Muscle of arm (tissue), 1 donor: ENCODE measurements at regions not wholly inside any gene's neighbourhood (a gene's known extent, or its start where the extent isn't known, plus 50 kb on each side); places are given as distances from the start of the nearest gene placed in this dataset.
"Not testable (repeated sequence)": the region's sequence is repeated elsewhere in the genome, so short reads cannot be mapped to it uniquely, and the experiment has no call there.

Experiments used
- DNase-seq: peaks from one replicate; pipeline ENCODE4 v3.0.0-alpha.2; 2013

DNA sequence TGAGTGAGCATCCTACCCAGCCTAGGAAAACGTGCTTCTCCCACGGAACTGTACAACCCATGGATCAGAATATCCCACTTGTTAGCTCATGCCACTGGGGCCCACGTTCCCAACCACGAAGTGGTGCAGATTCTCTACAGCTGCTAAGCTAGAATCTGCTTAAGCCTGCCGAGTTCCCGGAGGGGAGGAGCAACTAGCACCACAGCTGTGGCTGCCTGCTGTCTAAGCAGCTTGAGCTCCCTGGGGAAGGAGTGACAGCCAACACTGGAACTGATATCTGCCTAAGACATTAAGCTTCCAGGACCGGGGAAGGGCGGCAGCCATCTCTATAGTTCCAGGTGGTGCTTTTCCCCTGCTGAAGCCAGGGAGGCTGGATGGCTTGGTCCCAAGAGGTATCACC lies 334.7 kb upstream of the CHRM2 start:
- DNase-seq = no peak

DNA sequence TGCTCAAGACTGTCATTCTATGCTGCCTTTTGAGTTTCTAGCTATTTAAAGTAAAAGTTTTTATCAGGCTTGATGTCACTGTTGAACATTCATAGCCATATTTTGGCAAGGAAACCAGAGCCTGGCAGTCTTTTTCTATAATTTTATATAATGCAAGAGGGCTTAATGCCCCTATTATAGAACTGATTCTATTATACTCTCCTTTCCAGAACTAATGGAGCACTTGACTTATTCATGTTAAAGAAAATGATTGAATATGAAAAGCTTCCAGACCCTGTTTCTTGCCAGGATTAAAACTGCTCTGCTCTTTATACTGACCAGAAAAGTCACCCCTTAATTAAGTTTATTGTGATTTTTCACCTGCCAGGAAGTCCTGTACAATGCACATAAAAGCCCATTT lies 337.6 kb upstream of the CHRM2 start:
- DNase-seq = no peak

DNA sequence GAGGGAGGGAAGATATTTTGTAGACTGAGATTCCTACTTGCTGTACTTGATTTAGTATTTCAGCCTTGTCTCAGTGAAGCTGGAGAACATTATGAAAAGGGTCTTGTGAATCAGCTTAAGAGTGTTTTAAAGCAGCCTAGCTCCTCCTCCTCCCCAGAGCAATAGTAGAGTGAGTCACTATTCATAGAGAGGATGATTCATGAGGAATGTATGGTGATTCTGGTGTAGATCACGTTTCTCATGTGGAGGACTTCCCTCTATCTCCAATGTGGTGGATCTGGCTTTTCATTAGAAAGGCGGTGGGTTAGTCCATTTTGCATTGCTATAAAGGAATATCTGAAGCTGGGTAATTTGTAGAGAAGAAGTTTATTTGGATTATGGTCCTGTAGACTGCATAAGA lies 340.1 kb upstream of the CHRM2 start:
- DNase-seq = no peak

DNA sequence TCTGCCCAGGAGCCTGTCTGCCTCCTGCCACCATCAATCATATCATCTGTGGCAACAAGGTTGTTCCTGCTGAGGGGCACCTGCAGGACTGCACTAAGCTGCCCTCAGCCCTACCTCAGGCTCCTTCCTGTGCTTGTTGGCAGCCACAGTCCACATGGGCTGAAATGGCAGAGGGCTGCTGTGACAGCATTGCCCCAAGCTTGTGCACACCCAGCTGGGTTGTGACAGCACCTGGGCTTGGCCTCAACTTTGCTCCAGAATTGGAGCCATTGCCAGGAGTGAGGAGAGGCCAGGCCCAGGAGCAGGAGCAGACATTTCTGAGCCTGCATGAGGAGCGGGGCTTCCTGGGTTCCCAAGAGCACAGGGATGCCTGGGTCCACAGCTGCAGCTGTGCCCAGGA lies 340.9 kb upstream of the CHRM2 start:
- DNase-seq = no peak

DNA sequence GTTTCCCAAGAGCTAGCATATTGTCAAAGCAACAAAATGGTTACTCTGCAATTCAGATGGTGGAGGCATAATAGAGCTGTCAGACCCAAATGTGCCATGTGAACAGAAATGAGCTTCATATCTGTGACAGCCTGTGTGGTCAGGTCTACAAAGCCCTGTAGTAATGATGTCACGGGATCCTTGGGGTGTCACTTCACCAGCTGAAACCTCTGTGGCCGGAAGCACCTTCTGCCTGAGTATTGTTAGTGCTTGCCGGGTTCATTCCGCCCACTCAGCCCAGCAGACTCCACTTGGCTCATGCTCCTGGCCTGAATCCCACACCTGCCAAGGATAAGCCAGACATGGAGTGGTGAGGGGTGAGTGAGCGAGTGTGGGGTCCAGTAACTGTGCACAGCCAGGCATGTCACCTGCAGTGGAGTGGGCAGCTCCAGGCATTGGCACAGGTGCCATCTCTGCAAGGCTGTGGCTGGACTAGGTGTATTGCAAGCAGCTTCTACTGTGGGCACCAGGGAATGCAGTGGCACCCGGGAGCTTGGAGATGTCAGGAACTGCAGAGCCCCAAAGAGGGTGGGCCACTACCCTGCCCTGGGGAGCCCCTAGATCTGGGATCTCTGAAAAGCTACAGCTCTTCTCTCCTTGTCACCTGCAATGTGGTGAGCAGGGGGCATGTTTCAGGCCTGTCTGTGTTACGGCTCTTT lies 341.9 kb upstream of the CHRM2 start:
- no peak for DNase-seq

DNA sequence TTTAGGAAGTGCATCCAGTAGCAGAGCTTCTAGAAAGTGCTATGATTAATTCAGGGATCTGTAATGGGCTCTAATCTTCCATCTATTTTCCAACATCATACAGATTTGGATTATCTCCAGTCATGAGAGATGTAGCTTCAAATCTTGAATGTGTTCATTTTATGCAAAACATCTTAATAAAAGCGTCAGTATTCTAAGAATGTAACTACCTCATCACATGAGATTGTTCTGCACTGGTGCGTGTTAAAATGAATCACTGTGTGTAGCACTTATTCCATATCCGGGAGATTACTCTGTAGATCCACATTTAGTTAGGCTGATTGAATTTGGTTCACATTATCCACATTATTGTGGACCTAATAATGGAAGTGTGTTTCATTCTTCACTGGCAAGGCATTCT lies 344.9 kb upstream of the CHRM2 start:
- no peak for DNase-seq

DNA sequence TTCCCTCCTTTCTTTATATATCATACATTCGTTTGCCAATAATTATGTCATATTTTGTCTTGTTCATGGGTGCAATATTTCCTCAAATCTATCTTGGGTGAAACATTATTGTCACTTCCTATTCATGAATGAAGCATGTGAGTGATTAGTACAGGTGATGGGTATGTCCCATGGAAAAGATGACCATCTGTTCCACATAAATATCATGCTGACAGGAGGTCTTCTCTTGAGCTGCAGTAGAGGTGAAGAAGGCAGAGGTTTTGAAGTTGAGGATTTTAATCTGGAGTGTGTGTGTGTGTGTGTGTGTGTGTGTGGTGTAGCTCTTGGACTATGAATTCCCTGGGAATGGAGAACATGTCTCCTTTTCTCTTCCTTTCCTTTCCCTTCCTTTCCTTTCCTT lies 350.5 kb upstream of the CHRM2 start:
- no peak for DNase-seq

DNA sequence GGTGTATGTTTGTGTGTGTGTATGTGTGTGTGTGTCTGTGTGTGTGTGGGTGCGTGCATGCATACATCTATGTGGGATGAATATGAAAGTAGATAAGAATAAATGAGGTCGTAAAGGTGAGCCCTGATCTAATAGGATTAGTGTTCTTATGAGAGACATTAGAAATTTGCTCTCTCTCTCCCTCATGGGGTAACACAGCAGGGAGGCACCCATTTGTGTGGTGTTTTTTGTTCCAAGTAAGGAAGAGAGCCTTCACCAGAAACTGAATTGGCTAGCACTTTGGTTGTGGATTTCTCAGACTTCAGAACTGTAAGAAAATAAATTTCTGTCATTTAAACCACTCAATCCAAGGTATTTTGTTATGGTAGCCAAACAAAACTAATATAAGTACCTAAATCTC lies 353.7 kb upstream of the CHRM2 start:
- no peak for DNase-seq

DNA sequence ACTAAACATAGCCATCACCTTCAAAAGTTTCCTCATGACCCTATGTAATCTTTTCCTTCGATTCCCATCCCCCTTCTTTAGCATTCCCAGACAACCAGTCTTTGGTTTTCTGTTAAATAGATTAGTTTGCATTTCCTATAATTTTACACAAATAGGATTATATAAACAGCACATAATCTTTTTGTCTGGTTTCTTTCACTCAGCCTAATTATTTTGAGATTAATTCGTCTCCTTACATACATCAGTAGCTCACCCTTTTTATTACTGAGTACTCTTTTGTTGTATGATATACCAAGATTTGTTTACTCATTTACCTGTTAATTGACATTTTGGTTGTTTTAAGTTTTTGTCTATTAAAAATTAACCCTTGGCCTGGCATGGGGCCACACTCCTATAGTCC lies 354.7 kb upstream of the CHRM2 start:
- DNase-seq = no peak

DNA sequence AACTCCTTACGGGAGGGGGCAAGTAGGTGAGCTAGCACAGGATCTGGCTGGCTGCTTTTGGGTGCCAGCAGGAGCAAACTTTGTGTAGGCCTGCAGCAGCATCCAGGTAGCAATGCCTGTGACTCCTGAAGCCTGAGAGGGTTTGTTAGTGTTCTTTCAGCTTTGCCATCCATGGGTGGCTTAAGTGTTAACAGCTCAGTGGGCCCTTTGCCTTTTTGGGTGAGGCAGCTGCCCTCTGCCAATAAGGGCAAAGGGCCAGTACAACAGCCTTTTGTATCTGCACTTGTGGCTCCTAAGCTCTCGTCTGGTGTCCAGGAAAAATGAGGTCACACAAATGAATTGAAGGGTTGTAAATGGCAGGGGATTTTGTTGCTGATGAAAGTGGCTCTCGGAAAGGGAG lies 359.0 kb upstream of the CHRM2 start:
- DNase-seq = no peak

DNA sequence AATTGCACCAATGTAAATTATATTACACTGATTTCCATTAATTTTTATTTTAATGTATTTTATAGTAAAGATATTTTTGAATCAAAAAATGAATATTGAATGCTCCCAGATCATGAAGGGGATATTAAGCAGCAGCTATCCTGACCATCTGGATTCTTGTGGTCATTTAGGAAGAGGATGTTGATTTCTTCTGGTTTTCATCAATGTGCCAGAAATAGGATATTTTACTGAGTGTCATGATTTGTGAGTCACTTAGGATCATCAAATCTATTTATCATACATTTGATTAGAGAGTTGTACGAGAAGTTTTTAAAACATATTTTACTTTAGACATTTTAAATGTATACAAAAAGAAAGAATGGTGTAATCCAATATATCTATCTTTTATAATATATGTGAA lies 366.3 kb upstream of the CHRM2 start:
- DNase-seq = no peak

DNA sequence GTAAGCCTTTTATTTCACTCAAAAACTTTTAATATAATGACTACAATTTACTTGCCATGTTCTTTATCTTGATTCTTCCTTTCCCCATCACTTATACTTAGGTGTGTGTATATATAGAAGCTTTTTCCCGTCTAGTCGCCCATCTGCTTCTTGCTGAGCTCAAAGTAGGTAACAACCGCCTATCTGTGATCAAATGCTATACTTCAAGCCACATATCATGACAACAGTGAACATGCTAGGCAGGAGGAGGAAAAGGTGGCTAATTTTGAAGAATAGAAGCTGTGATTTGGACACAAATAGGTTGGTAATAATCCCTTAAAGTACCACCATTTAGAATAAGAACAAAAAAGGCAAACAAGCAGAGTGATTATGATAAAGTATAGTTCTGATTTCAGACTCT lies 367.3 kb upstream of the CHRM2 start:
- DNase-seq = no peak

DNA sequence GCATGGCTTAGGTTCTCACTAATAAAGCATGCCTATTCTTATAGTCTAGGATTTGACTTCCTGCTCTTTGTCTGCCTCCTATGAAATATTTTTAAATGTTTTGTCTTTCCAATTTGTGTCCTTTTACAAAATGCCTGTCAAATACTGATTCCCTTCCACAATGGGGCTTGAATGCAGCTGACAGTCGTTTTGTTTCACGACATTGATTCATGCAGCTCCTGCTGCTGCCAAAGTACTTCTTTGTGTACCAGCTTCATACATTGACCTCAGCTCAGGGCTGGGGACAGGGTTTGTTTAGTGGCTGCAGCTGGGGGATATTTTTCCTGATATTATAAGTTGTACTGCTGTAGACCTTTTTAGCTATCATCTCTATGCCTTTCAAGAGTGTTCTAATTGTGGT lies 371.9 kb upstream of the CHRM2 start:
- no peak for DNase-seq

DNA sequence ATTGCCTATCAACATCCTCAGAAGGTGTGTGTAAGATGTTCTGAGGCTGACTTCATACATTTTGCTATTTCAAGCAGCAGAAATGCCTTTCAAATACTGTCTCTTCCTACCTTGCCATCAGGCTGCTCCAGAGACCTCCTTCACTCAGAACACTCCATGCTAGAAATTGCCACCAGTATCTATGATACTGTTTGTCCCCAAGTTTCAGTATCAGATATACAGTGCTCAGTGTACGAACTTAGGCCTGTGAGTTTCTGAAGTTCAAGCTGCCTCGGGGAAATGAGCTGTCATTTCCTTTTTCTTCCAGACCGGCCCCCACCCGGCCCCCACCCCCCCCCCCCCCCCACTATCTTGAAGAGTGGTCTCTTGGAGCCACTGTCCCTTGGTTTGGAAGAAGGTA lies 373.4 kb upstream of the CHRM2 start:
- no peak for DNase-seq

DNA sequence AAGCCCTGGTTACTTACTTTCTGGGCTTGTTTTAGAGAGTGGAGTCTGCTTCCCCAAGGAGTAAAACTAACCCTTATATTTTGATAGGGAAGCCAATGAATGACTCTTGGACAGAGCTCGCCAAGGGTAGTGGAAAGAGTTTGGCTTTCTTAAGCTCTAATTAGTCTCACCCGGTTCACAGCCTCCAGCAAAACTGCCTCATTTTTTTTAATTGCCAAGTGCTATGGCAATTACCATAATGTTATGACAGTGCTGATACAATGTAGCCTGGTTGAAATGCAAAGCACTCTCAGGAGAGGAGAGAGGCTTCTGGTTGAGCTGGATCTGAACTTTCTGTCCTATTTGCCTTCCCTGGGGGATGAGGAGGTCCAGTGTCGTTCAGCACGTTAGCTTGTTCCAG lies 376.1 kb upstream of the CHRM2 start:
- no peak for DNase-seq

DNA sequence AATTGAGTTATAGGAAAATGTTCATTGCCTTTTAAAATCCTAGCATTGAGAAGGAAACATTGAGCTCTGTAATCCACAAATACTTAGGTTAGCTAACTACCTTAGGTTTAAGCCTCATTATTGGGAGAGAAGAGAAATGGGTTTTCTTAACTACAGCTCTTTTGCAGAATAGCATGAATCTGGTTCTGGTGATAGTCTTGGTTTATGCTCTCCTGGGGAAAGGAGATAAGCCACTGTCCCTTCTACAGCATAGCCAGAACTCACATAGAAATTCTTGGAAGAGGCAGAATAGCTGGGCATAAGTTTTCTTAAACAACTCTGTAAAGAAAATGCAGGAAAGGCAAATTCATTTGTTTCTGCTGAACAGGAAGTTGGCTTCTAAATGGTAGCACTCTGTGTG lies 378.6 kb upstream of the CHRM2 start:
- no peak for DNase-seq

DNA sequence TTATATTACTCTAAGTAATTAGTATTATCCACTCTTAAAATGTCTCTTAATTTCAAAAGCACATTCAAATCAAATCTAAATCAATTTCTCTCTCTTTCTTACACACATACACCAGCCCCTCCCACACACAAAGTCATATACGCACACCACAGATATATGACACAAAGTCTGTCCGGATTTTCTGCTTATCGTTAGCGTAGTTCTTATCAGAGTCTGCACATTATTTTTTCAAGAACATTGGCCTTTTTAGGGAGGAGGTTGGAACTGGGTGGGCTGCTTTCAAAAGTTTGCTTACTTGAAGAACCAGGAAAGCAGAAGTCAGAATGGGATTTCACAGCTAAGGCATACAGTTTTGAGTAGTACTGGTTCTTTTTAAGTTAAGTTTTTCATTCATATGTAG lies 387.6 kb upstream of the CHRM2 start:
- DNase-seq = no peak

DNA sequence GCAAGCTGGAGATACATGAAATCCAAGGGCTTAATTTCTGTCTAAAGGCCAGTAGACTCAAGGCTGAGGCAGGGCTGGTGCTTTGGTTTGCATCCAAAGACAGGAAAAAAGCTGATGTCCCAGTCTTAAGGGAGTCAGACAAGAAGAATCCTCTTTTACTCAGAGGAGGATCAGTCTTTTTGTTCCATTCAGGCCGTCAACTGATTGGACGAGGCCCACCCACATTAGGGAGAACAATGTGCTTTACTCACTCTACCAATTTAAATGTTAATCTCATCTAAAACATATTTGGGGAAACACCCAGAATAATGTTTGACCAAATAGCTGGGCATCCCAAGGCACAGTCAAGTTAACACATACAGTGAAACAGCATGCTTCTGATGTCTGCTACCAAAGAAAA lies 388.5 kb upstream of the CHRM2 start:
- no peak for DNase-seq

DNA sequence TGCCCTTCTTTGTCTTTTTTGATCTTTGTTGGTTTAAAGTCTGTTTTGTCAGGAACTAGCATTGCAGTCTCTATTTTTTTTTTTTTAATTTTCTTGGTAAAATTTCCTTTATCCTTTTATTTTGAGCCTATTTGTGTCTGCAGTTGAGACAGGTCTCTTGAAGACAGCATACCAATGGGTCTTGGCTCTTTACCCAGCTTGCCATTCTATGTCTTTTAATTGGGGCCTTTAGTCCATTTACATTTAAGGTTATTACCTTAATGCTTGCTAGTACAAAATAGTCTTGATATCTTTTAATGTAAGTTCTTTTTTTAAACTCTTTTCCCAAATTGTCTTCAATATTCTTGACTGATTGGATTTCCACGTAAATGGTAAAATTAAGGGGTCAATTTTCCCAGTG lies 398.3 kb upstream of the CHRM2 start:
- no peak for DNase-seq

DNA sequence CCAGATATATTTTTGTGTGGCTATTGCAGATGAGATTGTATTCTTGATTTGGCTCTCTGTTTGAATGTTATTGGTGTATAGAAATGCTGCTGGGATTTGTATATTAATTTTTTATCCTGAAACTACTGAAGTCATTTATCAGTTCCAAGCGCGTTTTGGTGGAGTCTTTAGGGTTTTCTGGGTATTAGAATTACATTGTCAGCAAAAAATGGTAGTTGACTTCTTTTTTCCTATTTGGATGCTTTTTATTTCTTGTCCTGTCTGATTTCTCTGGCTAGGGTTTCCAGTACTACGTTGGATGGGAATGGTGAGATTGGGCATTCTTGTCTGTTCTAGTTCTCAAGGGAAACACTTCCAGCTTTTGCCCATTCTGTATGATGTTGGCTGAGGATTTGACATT lies 415.5 kb upstream of the CHRM2 start:
- no peak for DNase-seq

DNA sequence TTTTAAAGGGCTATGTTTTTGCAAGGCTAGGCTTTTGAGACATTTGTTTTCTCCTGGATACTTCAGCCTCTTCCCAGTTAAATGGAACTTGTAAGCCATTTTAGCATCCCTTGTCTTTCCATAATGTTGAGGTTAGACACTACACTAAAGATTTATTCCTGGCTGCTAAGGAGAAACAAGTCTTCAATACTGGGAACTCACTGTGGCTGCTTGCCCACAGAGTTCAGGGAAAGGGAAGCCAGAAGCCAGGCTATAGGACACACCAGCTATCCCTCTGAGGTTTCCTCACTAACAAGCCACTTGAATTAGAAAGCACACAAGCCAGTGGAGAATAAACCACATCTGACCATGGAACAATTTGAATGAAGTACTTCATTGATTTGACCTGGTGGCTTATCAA lies 421.7 kb upstream of the CHRM2 start:
- no peak for DNase-seq

DNA sequence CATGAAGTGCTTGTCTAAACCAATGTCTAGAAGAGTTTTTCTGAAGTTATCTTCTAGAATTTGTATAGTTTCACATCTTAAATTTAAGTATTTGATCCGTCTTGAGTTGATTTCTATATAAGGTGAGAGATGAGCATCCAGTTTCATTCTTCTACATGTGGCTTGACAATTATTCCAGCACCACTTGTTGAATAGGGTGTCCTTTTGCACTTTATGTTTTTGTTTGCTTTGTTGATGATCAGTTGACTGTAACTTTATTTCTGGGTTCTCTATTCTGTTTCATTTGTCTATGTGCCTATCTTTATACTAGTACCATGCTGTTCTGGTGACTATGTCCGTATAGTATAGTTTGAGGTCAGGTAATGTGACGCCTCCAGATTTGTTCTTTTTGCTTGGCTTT lies 426.6 kb upstream of the CHRM2 start:
- DNase-seq = no peak

DNA sequence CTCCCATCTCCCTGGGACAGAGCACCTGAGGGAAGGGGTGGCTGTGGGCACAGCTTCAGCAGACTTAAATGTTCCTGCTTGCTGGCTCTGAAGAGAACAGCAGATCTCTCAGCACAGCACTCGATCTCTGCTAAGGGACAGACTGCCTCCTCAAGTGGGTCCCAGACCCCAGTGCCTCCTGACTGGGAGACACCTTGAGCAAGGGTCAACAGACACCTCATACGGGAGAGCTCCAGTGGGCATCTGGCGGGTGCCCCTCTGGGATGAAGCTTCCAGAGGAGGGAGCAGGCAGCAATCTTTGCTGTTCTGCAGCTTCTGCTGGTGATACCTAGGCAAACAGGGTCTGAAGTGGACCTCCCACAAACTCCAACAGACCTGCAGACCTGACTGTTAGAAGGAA lies 436.7 kb upstream of the CHRM2 start:
- not testable (repeated sequence) for DNase-seq

DNA sequence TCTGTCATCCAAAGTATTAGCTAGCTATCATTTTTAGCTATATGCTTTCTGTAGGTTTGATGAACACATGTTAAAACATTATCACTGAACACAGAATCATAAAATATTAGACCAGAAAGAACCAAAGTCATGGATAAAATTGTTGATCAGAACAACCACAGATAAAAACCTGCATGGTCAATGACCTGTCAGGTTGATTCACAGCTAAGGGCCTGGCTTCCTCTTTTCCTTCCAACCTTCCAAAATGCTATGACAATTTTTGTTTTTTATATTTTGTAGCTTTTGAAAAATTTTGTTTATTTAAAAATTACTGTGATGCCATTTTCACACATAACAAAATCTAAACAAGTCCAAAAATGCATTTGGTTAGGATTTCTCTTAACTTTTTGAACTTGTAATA lies 444.4 kb upstream of the CHRM2 start:
- DNase-seq = no peak

DNA sequence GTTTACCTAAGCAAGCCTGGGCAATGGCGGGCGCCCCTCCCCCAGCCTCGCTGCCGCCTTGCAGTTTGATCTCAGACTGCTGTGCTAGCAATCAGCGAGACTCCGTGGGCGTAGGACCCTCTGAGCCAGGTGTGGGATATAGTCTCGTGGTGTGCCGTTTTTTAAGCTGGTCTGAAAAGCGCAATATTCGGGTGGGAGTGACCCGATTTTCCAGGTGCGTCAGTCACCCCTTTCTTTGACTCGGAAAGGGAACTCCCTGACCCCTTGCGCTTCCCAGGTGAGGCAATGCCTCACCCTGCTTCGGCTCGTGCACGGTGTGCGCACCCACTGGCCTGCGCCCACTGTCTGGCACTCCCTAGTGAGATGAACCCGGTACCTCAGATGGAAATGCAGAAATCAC lies 442.6 kb upstream of the MTPN start:
- not testable (repeated sequence) for DNase-seq
